Thymus (tissue), 11 donors: ENCODE measurements at regions not wholly inside any gene's neighbourhood (a gene's known extent, or its start where the extent isn't known, plus 50 kb on each side); places are given as distances from the start of the nearest gene placed in this dataset.
"Not testable (repeated sequence)": the region's sequence is repeated elsewhere in the genome, so short reads cannot be mapped to it uniquely, and the experiment has no call there.

Source experiments
- DNase-seq, 9 donors: peaks; one replicate each; pipeline ENCODE4 v3.0.0-alpha.2; 2013; ENCODE audit warnings: low spot score in 9 of 9, low read depth in 6 of 9, missing footprints in 1 of 9
- H3K27ac ChIP-seq, 2 donors: one replicate each; pipeline ENCODE4 v1.5.1; 2013; ENCODE audit warnings: control low read depth in 1 of 2, low read depth in 1 of 2, low read length in 1 of 2, mild to moderate bottlenecking in 1 of 2, moderate library complexity in 1 of 2
- H3K27me3 ChIP-seq, 2 donors: one replicate each; pipeline ENCODE4 v1.5.1; 2013; ENCODE audit warnings: low read length in 1 of 2; ENCODE audit not compliant: control insufficient read depth in 2 of 2, insufficient read depth in 1 of 2
- H3K36me3 ChIP-seq, 2 donors: one replicate each; pipeline ENCODE4 v1.5.1; 2013; ENCODE audit warnings: low read length in 1 of 2, mild to moderate bottlenecking in 1 of 2, moderate library complexity in 1 of 2; ENCODE audit not compliant: control insufficient read depth in 2 of 2, insufficient read depth in 2 of 2
- H3K4me1 ChIP-seq, 2 donors: one replicate each; pipeline ENCODE4 v1.5.1; 2013; ENCODE audit warnings: low read length in 2 of 2; ENCODE audit not compliant: control insufficient read depth in 2 of 2, insufficient read depth in 2 of 2
- H3K4me3 ChIP-seq, 2 donors: one replicate each; pipeline ENCODE4 v1.5.1; 2013; ENCODE audit warnings: low read length in 2 of 2, control low read depth in 1 of 2, mild to moderate bottlenecking in 1 of 2
- H3K9me3 ChIP-seq, 2 donors: one replicate each; pipeline ENCODE4 v1.5.1; 2013; ENCODE audit warnings: low read length in 1 of 2, mild to moderate bottlenecking in 1 of 2; ENCODE audit not compliant: control insufficient read depth in 2 of 2, insufficient read depth in 1 of 2
- WGBS: extraction: QIAGEN DNeasy Blood & Tissue Kit; methylation state at CpG from one replicate; pipeline ENCODE4 v1.1.7; 2013; 5-methylcytosine and 5-hydroxymethylcytosine counted together
- donor health status: healthy.

DNA sequence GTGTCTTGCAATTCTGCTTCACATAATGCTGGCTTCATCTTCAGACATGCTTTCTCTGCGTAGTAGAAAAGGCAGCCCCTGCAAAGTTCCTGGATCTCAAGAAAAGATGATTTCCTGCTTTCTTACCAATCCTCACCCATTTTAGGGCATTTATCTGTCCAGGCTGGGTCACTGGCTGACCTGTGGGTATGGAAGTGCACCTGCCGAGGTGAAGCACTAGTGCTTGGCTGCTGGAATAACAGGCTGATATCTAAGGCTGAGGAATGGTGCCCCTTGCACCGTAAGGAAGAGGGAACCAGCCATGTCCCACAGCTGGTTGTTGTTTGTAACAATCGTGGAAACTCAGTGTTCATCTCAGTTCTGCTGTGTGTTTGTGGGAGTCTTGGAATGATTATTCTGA, 138.0 kb upstream of the KLF6 start:
- WGBS, result 72% methylated on average over 4 of the region's 4 CpGs
- H3K27me3 ChIP-seq, result no peaks in the 10 kb centered on the region
- no peak for DNase-seq

DNA sequence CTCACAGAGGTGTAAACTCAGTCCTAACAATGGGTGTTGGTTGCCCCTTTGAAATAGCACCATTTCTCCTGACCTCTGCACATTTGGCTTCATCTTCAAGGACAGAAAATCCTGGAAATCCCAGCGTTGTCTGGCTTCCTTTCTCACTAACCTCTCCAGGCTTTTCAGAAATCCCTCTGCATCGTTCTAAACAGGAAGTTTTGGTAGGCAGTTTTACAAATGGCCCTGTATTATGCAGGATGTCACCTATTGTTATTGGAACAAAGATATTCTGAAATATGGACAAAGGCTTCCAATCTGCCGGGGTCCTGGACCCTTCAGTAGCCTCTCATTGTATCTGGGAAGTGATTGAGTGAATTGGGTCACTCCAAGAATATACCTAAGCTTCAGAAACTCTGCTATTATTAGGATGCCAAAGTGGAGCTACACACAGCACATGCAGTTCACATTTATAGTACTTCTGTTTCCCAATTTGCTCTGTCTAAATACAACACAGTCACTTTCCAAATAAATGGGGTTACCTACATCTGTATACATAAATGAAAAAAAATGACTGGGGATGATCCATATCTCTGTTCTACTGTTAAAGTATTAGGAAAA, 134.8 kb upstream of the KLF6 start:
- Histone ChIP-seq H3K4me3 (no peak overlapping the region), H3K4me1 (no peaks in the 10 kb centered on the region), H3K27ac (no peak overlapping the region), H3K27me3 (no peaks in the 10 kb centered on the region), H3K9me3 (no peaks in the 10 kb centered on the region), H3K36me3 (no peaks in the 10 kb centered on the region)
- DNase-seq, result no peak
- 83% methylated on average over 3 of the region's 3 CpGs for WGBS

More for the DNA sequence above, 138.0 kb upstream of the KLF6 start:
- Histone ChIP-seq H3K36me3 (no peaks in the 10 kb centered on the region), H3K9me3 (no peaks in the 10 kb centered on the region), H3K27ac (no peak overlapping the region), H3K4me1 (peaks cover 0 to 17% of the 10 kb centered on the region in 2 donors), H3K4me3 (no peak overlapping the region)

DNA sequence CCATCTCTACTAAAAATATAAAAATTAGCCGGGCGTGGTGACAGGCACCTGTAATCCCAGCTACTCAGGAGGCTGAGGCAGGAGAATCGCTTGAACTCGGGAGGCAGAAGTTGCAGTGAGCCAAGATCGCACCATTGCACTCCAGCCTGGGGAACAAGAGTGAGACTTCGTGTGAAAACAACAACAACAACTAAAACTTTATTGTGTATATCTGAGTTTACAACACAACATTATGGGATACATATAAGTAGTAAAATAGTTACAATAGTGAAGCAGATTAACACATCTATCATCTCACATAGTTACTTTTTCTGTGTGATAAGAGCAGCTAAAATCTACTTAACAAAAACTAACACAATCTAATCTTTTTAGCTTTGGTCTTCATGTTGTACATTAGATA, 132.4 kb upstream of the KLF6 start:
- whole genome bisulfite sequencing, result 82% methylated on average over 6 of the region's 6 CpGs
- H3K27ac ChIP-seq, DNase-seq, H3K4me1 ChIP-seq, H3K4me3 ChIP-seq, H3K36me3 ChIP-seq, H3K9me3 ChIP-seq, H3K27me3 ChIP-seq: not testable (repeated sequence)

- Histone ChIP-seq H3K36me3 (no peaks in the 10 kb centered on the region), H3K9me3 (no peaks in the 10 kb centered on the region), H3K27me3 (no peaks in the 10 kb centered on the region), H3K4me3 (no peak overlapping the region), H3K4me1 (no peaks in the 10 kb centered on the region), H3K27ac (no peak overlapping the region)
- WGBS, result 88% methylated on average over 5 of the region's 5 CpGs
- DNase-seq, result no peak
Measured at GRCh38 chr10:3914733-3915132, 129.7 kb upstream of the KLF6 start.

- no peaks in the 10 kb centered on the region for H3K9me3 ChIP-seq
- DNase-seq, result no peak
- no peak overlapping the region for H3K4me3 ChIP-seq
- H3K27me3 ChIP-seq, result no peaks in the 10 kb centered on the region
- H3K4me1 ChIP-seq, result no peaks in the 10 kb centered on the region
- H3K36me3 ChIP-seq, result no peaks in the 10 kb centered on the region
- no peak overlapping the region for H3K27ac ChIP-seq
- 93% methylated on average over 13 of the region's 13 CpGs for WGBS
Measured at GRCh38 chr10:3911713-3912442, 126.9 kb upstream of the KLF6 start.

DNA sequence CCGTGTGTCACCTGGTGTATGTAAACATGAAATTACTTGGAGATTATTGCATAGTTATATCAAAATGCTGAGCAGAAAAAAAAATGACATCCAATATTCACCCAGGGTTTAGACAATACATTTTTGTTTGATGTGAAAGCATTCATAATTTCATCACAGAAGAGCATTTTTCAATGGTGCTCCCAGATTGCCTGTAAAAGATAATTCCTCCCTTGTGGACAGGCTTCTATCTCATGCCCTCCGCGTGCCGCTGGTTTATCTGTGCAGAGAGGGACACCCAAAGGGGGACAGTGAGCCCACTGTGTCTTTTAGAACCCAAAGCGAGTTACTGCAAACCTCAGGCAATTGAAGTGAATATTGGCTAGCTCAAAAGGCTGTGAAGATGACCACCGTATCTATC, 126.2 kb upstream of the KLF6 start:
- 99% methylated on average over 6 of the region's 6 CpGs for WGBS
- H3K36me3 ChIP-seq, result no peaks in the 10 kb centered on the region
- H3K4me1 ChIP-seq, result no peaks in the 10 kb centered on the region
- DNase-seq, result no peak
- H3K27ac ChIP-seq, result no peak overlapping the region
- H3K9me3 ChIP-seq, result no peaks in the 10 kb centered on the region
- H3K4me3 ChIP-seq, result no peak overlapping the region
- H3K27me3 ChIP-seq, result no peaks in the 10 kb centered on the region

DNA sequence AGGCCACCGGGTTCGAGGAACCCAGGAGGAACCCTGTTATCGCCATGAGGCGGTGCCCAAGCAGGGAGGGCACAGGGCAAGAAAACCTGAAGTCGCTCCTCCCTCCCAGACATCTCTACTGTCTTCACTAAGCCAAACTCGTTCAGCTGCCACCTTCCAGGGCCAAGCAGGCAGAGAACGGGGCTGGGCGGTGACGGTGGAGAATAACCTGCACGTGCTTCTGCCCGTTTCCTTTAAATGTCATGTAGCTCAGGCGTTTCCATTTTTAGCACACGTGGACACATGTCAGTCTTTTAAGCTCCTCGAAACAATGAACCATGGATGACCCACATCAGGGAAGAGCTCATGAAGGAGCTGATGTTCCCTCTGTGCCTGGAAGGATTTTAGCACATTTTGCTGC, 124.3 kb upstream of the KLF6 start:
- H3K9me3 ChIP-seq, result no peaks in the 10 kb centered on the region
- DNase-seq, result no peak
- H3K4me1 ChIP-seq, result no peaks in the 10 kb centered on the region
- H3K36me3 ChIP-seq, result no peaks in the 10 kb centered on the region
- WGBS, result 95% methylated on average over 14 of the region's 14 CpGs
- no peak overlapping the region for H3K4me3 ChIP-seq
- H3K27me3 ChIP-seq, result no peaks in the 10 kb centered on the region
- no peak overlapping the region for H3K27ac ChIP-seq

- no peak overlapping the region for H3K27ac ChIP-seq
- H3K9me3 ChIP-seq, result no peaks in the 10 kb centered on the region
- no peak overlapping the region for H3K4me3 ChIP-seq
- no peaks in the 10 kb centered on the region for H3K27me3 ChIP-seq
- DNase-seq, result no peak
- 97% methylated on average over 10 of the region's 10 CpGs for WGBS
- no peaks in the 10 kb centered on the region for H3K4me1 ChIP-seq
- H3K36me3 ChIP-seq, result no peaks in the 10 kb centered on the region
Measured at GRCh38 chr10:3908183-3908582, 123.2 kb upstream of the KLF6 start.

DNA sequence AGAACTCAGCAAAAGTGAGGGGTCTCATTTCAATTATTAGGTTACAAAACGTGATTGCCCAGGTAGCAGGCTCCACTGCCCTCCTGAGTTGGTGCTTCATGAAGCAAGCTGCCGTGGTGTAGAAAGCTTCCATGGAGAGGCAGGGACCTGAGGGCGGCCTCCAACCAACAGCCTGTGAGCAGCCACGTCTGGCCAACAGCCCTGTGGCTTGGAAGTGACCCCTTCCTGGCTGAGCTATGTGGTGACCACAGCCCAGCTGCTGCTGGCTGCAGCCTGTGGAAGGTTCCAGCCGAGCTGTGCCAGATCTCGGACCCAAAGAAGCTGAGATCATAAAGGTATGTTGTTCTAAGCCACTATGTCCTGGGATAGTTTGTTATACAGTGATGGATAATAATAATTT, 122.5 kb upstream of the KLF6 start:
- H3K4me1 ChIP-seq, result no peaks in the 10 kb centered on the region
- no peaks in the 10 kb centered on the region for H3K9me3 ChIP-seq
- H3K27ac ChIP-seq, result no peak overlapping the region
- DNase-seq, result no peak
- 93% methylated on average over 6 of the region's 6 CpGs for WGBS
- H3K36me3 ChIP-seq, result no peaks in the 10 kb centered on the region
- H3K4me3 ChIP-seq, result no peak overlapping the region
- H3K27me3 ChIP-seq, result no peaks in the 10 kb centered on the region
